A673 (cell line): ENCODE measurements at regions not wholly inside any gene's neighbourhood (a gene's known extent, or its start where the extent isn't known, plus 50 kb on each side); places are given as distances from the start of the nearest gene placed in this dataset.

ENCODE experiments used
- BruUV-seq: library from RNA; stranded (reverse); fragments of 400-500 nt; replicated peaks from 2 replicates; lab custom pipeline; 2021; lab: Mats Ljungman, UMichigan
- CTCF ChIA-PET: fragments of 300-600 bp; sonication (Branson Sonifier 250); formaldehyde crosslinking; loops from one replicate; lab custom pipeline; 2022; ENCODE audit warnings: antibody characterized with exemption; lab: Charles Lee
- POLR2A ChIA-PET: fragments of 300-600 bp; sonication (Branson Sonifier 250); formaldehyde crosslinking; loops from one replicate; lab custom pipeline; 2022; ENCODE audit warnings: antibody characterized with exemption; ENCODE audit not compliant: low non-redundant PET; lab: Charles Lee
- DNase-seq: peaks from one replicate; pipeline ENCODE4 v3.0.0-alpha.2; 2015; ENCODE audit warnings: low spot score
- H3K27ac ChIP-seq: fragments of 200-600 bp; sonication (generic); 2 replicates; pipeline ENCODE4 v1.5.1; 2016; ENCODE audit warnings: mixed run types, low read depth, mild to moderate bottlenecking, mixed read lengths, antibody characterized with exemption, low read length; ENCODE audit not compliant: poor library complexity, severe bottlenecking
- H3K27me3 ChIP-seq: fragments of 200-600 bp; sonication (generic); replicated peaks from 2 replicates; pipeline ENCODE4 v1.6.1; 2017; ENCODE audit warnings: mixed run types, low read depth, mild to moderate bottlenecking, mixed read lengths, antibody characterized with exemption, low read length; ENCODE audit not compliant: insufficient read depth, poor library complexity
- H3K36me3 ChIP-seq: fragments of 200-600 bp; sonication (generic); 2 replicates; pipeline ENCODE4 v1.6.1; 2016; ENCODE audit warnings: mixed run types, mild to moderate bottlenecking, mixed read lengths, antibody characterized with exemption, low read length; ENCODE audit not compliant: insufficient read depth, poor library complexity, severe bottlenecking
- H3K4me1 ChIP-seq: fragments of 200-600 bp; sonication (generic); 2 replicates; pipeline ENCODE4 v1.6.1; 2017; ENCODE audit warnings: mixed run types, mild to moderate bottlenecking, mixed read lengths, antibody characterized with exemption, low read length; ENCODE audit not compliant: insufficient read depth, poor library complexity, severe bottlenecking
- H3K4me3 ChIP-seq: fragments of 200-600 bp; sonication (generic); 2 replicates; pipeline ENCODE4 v1.5.1; 2016; ENCODE audit warnings: low read depth, mixed run types, mild to moderate bottlenecking, mixed read lengths, low read length; ENCODE audit not compliant: poor library complexity, severe bottlenecking
- H3K9me3 ChIP-seq: fragments of 200-600 bp; sonication (generic); 2 replicates; pipeline ENCODE4 v1.6.1; 2016; ENCODE audit warnings: mixed run types, low read depth, mild to moderate bottlenecking, mixed read lengths, antibody characterized with exemption, low read length; ENCODE audit not compliant: poor library complexity, severe bottlenecking
- CTCF ChIP-seq: fragments of 300-800, 200-600 bp; sonication (generic); conservative IDR thresholded peaks from 2 replicates; pipeline ENCODE4 v1.5.1; 2017; ENCODE audit warnings: low read depth, mild to moderate bottlenecking, antibody characterized with exemption, low read length, moderate library complexity, mixed read lengths
- EZH2 ChIP-seq: fragments of 200-600 bp; sonication (generic); IDR thresholded peaks from 2 replicates; pipeline ENCODE4 v1.6.1; 2017; ENCODE audit warnings: borderline replicate concordance, low read depth, mild to moderate bottlenecking, mixed read lengths, antibody characterized with exemption, low read length; ENCODE audit not compliant: poor library complexity, severe bottlenecking
- intact Hi-C: fragments of 100-400 bp; cut with micrococcal nuclease; formaldehyde crosslinking; loops from one replicate; pipeline ENCODE4 v1.10.0; 2022; ENCODE audit not compliant: unreplicated experiment

- no peak for DNase-seq
- ChIA-PET POLR2A (interaction anchor here (0.6 kb wide), 1 partner anchor 364 kb away, joined by 4 read pairs; no protein-coding TSS in a partner anchor), CTCF (no interaction called here)
- intact Hi-C loops: loop anchor here (10.0 kb wide), 2 partner anchors 267 to 353 kb away; no protein-coding TSS in a partner anchor
- no TSS peak for BruUV-seq
- Histone ChIP-seq H3K27ac (no peak overlapping the region), H3K9me3 (no peaks in the 10 kb centered on the region), H3K4me3 (no peak overlapping the region), H3K4me1 (peaks cover 27% of the 10 kb centered on the region), H3K36me3 (no peaks in the 10 kb centered on the region), H3K27me3 (no peaks in the 10 kb centered on the region)
- TF ChIP-seq CTCF (no peak), EZH2 (no peak)
These were observed 272.8 kb downstream of the KLF5 start for GRCh38 chr13:73331556-73331955.

- Histone ChIP-seq H3K9me3 (no peaks in the 10 kb centered on the region), H3K4me3 (no peak overlapping the region), H3K27ac (no peak overlapping the region), H3K4me1 (peaks cover 10% of the 10 kb centered on the region), H3K36me3 (no peaks in the 10 kb centered on the region), H3K27me3 (no peaks in the 10 kb centered on the region)
- no TSS peak for BruUV-seq
- TF ChIP-seq EZH2 (no peak), CTCF (no peak)
- CTCF ChIA-PET: no interaction called here
- POLR2A ChIA-PET: no interaction called here
- DNase-seq: no peak
- intact Hi-C loops: no loop called here
These were observed 270.6 kb downstream of the KLF5 start for GRCh38 chr13:73329355-73329754.

GRCh38 chr13:73327579-73327978 is 268.8 kb downstream of the KLF5 start:
- intact Hi-C loops: no loop called here
- POLR2A ChIA-PET: no interaction called here
- H3K27me3 ChIP-seq: no peaks in the 10 kb centered on the region
- CTCF ChIA-PET: no interaction called here
- no peaks in the 10 kb centered on the region for H3K4me1 ChIP-seq
- H3K36me3 ChIP-seq: no peaks in the 10 kb centered on the region
- TF ChIP-seq CTCF (no peak), EZH2 (no peak)
- no peak overlapping the region for H3K4me3 ChIP-seq
- no TSS peak for BruUV-seq
- DNase-seq: no peak
- no peak overlapping the region for H3K27ac ChIP-seq
- H3K9me3 ChIP-seq: no peaks in the 10 kb centered on the region
